Upper lobe of left lung (tissue), 4 donors: ENCODE measurements at regions not wholly inside any gene's neighbourhood (a gene's known extent, or its start where the extent isn't known, plus 50 kb on each side); places are given as distances from the start of the nearest gene placed in this dataset.

Experiments
- CTCF ChIP-seq, 6 experiments: fragments of 450-650 bp in 4 of 6; fragments of 200-600 bp in 2 of 6; sonication (generic) in 2 of 6; IDR thresholded peaks; one replicate each; pipeline ENCODE4 v1.5.1; 2016 to 2019; ENCODE audit warnings: antibody characterized with exemption in 6 of 6
- EP300 ChIP-seq, 4 donors: sonication (generic); formaldehyde crosslinking; IDR thresholded peaks; one replicate each; pipeline ENCODE4 v1.5.1; 2017; ENCODE audit warnings: antibody characterized with exemption in 4 of 4, control low read depth in 2 of 4
- POLR2A ChIP-seq, 4 donors: fragments of 450-650 bp; IDR thresholded peaks; one replicate each; pipeline ENCODE4 v1.5.1; 2016 to 2017; ENCODE audit warnings: antibody characterized with exemption in 4 of 4, mild to moderate bottlenecking in 2 of 4

DNA sequence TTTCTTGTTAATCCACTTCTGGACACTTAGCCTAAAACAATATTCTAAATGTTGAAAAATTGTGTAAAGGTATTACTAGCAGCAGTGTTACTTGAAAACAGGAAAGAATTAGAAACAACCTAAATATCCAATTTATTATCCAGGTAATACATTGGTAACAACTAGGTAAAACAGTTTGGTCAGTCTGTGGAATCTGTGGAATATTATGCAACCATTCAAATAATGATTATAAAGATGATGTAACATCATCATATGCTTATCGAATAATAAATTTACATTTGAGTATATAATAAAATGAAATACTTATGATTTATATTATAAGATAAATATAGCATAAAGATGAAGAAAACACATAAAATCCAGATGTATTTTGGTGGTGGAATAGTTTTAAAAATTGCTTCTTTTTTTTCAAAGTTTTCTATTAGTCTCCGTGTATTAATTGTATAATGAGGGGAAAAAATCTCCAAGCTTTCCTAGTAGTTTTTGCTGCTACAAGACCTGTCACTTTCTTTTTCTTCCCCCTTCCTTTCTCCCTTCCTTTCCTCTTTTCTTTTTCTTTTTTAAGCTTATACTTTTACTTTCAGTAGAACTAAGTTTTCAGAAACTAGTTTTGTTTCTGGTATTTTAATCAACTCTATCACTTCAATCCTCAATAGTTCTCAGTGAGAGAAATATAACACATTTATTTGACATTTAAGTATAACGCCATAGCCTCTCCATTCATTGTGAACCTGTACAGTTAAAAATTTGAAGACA lies 197.8 kb upstream of the HMCN1 start:
- TF ChIP-seq POLR2A (IDR thresholded peaks at IDR 0.05): no peak
- no peak for TF ChIP-seq EP300 (IDR thresholded peaks at IDR 0.05)
- TF ChIP-seq CTCF (IDR thresholded peaks at IDR 0.05): no peak
